SU-DHL-6 (cell line): ENCODE measurements at regions not wholly inside any gene's neighbourhood (a gene's known extent, or its start where the extent isn't known, plus 50 kb on each side); places are given as distances from the start of the nearest gene placed in this dataset.

Experiments
- H2AFZ ChIP-seq: fragments of 200-600 bp; sonication (generic); 2 replicates; pipeline ENCODE4 v1.6.1; 2014; ENCODE audit warnings: low read depth, mild to moderate bottlenecking, moderate library complexity, mixed read lengths, antibody characterized with exemption, low read length; ENCODE audit not compliant: severe bottlenecking
- H3F3A ChIP-seq: fragments of 200-600 bp; shearing (Covaris generic); 2 replicates; pipeline ENCODE4 v1.6.0; 2016; ENCODE audit warnings: antibody characterized with exemption, mild to moderate bottlenecking; ENCODE audit not compliant: insufficient read depth
- H3K27ac ChIP-seq: fragments of 200-600 bp; sonication (generic); 2 replicates; pipeline ENCODE4 v1.5.1; 2016; ENCODE audit warnings: low read depth, mild to moderate bottlenecking, low read length, moderate library complexity, mixed read lengths
- H3K27me3 ChIP-seq: fragments of 200-600 bp; sonication (generic), shearing (Covaris generic); 2 replicates; pipeline ENCODE4 v1.6.0; 2014; ENCODE audit warnings: mild to moderate bottlenecking, low read length
- H3K36me3 ChIP-seq: fragments of 200-600 bp; sonication (generic); 2 replicates; pipeline ENCODE4 v1.6.1; 2014; ENCODE audit warnings: mild to moderate bottlenecking, low read length, mixed read lengths
- H3K4me2 ChIP-seq: fragments of 300-600, 200-600 bp; shearing (Covaris generic), sonication (generic); 2 replicates; pipeline ENCODE4 v1.6.0; 2014; ENCODE audit warnings: low read length, low read depth, mild to moderate bottlenecking; ENCODE audit not compliant: poor library complexity, severe bottlenecking
- H3K4me3 ChIP-seq: fragments of 200-600 bp; sonication (generic); 2 replicates; pipeline ENCODE4 v1.5.1; 2014; ENCODE audit warnings: antibody characterized with exemption, low read length, mild to moderate bottlenecking, mixed read lengths; ENCODE audit not compliant: insufficient read depth, poor library complexity, severe bottlenecking
- H3K79me2 ChIP-seq: fragments of 200-600 bp; sonication (generic); 2 replicates; pipeline ENCODE4 v1.6.1; 2014; ENCODE audit warnings: mild to moderate bottlenecking, low read length, moderate library complexity; ENCODE audit not compliant: insufficient read depth
- H3K9ac ChIP-seq: fragments of 200-600 bp; sonication (generic); 2 replicates; pipeline ENCODE4 v1.7.0; 2014; ENCODE audit warnings: mild to moderate bottlenecking, low read length
- H3K9me2 ChIP-seq: fragments of 200-600 bp; sonication (generic); replicated peaks from 2 replicates; pipeline ENCODE4 v1.6.1; 2014; ENCODE audit warnings: low read length; ENCODE audit not compliant: insufficient read depth
- H3K9me3 ChIP-seq: fragments of 200-600 bp; sonication (generic); 2 replicates; pipeline ENCODE4 v1.6.1; 2014; ENCODE audit warnings: low read length, mixed read lengths; ENCODE audit not compliant: insufficient read depth
- H4K20me1 ChIP-seq: fragments of 200-600 bp; sonication (generic); 2 replicates; pipeline ENCODE4 v1.6.1; 2014; ENCODE audit warnings: low read depth, mild to moderate bottlenecking, antibody characterized with exemption, low read length, moderate library complexity, mixed read lengths
- EZH2phosphoT487 ChIP-seq: fragments of 200-600 bp; sonication (generic), shearing (Covaris generic); conservative IDR thresholded peaks from 2 replicates; pipeline ENCODE4 v1.6.1; 2018; ENCODE audit warnings: mild to moderate bottlenecking, antibody characterized with exemption, low read length, moderate library complexity, mixed read lengths
- TF ChIP-seq, protein P1 (sequence below): fragments of 200-600 bp; sonication (generic); IDR thresholded peaks from one replicate; pipeline ENCODE4 v1.5.1; 2017; ENCODE audit warnings: antibody characterized with exemption, mild to moderate bottlenecking, low read length, moderate library complexity; ENCODE audit not compliant: insufficient read depth, poor library complexity, severe bottlenecking

- no peaks in the 10 kb centered on the region for H3K36me3 ChIP-seq
- H3K9me3 ChIP-seq, result no peaks in the 10 kb centered on the region
- no peak overlapping the region for H3K9ac ChIP-seq
- H3K27ac ChIP-seq, result no peak overlapping the region
- no peaks in the 10 kb centered on the region for H3F3A ChIP-seq
- no peak overlapping the region for H3K4me3 ChIP-seq
- no peak overlapping the region for H3K4me2 ChIP-seq
- H3K27me3 ChIP-seq, result no peaks in the 10 kb centered on the region
- no peak overlapping the region for H2AFZ ChIP-seq
- no peaks in the 10 kb centered on the region for H3K9me2 ChIP-seq
- H3K79me2 ChIP-seq, result no peaks in the 10 kb centered on the region
- no peak for TF ChIP-seq EZH2phosphoT487
- TF ChIP-seq, protein P1, sequence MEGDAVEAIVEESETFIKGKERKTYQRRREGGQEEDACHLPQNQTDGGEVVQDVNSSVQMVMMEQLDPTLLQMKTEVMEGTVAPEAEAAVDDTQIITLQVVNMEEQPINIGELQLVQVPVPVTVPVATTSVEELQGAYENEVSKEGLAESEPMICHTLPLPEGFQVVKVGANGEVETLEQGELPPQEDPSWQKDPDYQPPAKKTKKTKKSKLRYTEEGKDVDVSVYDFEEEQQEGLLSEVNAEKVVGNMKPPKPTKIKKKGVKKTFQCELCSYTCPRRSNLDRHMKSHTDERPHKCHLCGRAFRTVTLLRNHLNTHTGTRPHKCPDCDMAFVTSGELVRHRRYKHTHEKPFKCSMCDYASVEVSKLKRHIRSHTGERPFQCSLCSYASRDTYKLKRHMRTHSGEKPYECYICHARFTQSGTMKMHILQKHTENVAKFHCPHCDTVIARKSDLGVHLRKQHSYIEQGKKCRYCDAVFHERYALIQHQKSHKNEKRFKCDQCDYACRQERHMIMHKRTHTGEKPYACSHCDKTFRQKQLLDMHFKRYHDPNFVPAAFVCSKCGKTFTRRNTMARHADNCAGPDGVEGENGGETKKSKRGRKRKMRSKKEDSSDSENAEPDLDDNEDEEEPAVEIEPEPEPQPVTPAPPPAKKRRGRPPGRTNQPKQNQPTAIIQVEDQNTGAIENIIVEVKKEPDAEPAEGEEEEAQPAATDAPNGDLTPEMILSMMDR, result no peak
- no peaks in the 10 kb centered on the region for H4K20me1 ChIP-seq
These were observed 251.2 kb downstream of the GXYLT1 start for GRCh38 chr12:41893491-41893890.

DNA sequence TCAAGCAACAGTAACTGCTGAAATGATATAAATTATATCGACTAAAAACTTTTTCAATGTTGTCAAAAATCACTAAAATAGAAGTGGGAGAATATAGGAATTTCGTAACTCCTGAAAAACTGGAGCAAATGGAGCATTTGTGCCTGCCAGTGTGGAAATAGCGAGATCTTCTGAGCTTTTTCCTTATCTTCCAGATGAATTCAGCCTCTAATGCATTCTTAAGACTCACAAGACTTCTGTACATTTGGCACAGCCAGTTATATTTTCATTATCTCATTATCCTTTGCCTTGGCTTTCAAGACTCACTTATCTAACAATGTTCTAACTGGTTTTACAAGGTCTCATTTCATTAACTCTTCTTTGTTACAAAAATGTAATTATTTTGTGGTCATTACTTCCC is 252.4 kb downstream of the GXYLT1 start:
- Histone ChIP-seq H3K9me3 (no peaks in the 10 kb centered on the region), H3K4me3 (no peak overlapping the region), H3F3A (no peaks in the 10 kb centered on the region), H3K36me3 (no peaks in the 10 kb centered on the region), H3K9me2 (no peaks in the 10 kb centered on the region), H4K20me1 (no peaks in the 10 kb centered on the region), H3K79me2 (no peaks in the 10 kb centered on the region), H3K9ac (no peak overlapping the region), H2AFZ (no peak overlapping the region), H3K27me3 (no peaks in the 10 kb centered on the region), H3K27ac (no peak overlapping the region), H3K4me2 (no peak overlapping the region)
- TF ChIP-seq, protein P1, result no peak
- TF ChIP-seq EZH2phosphoT487, result no peak

DNA sequence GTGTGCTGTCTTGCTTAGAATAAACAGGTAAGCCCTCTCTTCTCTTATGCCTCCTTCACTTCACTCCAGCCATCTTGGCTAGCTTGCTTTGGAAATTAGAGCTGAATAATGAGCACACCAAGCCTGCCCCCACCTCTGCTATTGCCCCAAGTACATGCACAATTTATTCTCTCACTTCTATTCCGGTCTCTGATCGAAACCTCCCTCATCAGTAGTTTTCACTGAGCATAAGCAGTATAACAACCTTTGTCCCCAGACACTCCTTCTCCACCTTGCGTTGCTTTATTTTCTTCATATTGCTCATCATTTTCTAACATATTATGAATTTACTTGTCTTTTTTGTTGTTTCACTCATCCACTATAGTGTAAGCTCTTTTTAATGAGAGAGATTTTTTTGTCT is 253.4 kb downstream of the GXYLT1 start:
- H3K9me2 ChIP-seq, result no peaks in the 10 kb centered on the region
- H3K79me2 ChIP-seq, result no peaks in the 10 kb centered on the region
- TF ChIP-seq, protein P1, result no peak
- no peak for TF ChIP-seq EZH2phosphoT487
- no peaks in the 10 kb centered on the region for H3K9me3 ChIP-seq
- H3K9ac ChIP-seq, result no peak overlapping the region
- H4K20me1 ChIP-seq, result no peaks in the 10 kb centered on the region
- no peaks in the 10 kb centered on the region for H3K36me3 ChIP-seq
- H2AFZ ChIP-seq, result no peak overlapping the region
- no peak overlapping the region for H3K27ac ChIP-seq
- no peak overlapping the region for H3K4me2 ChIP-seq
- no peak overlapping the region for H3K4me3 ChIP-seq
- no peaks in the 10 kb centered on the region for H3F3A ChIP-seq
- no peaks in the 10 kb centered on the region for H3K27me3 ChIP-seq
